ENCODE measurements at regions not wholly inside any gene's neighbourhood (a gene's known extent, or its start where the extent isn't known, plus 50 kb on each side); places are given as distances from the start of the nearest gene placed in this dataset.
"Not testable (repeated sequence)": the region's sequence is repeated elsewhere in the genome, so short reads cannot be mapped to it uniquely, and the experiment has no call there.

- H3K36me3 ChIP-seq (ENCODE audit: insufficient read depth, low read length), result no peaks in the 10 kb centered on the region
- H3K4me2 ChIP-seq (ENCODE audit: low read length), result no peak overlapping the region
- no peak overlapping the region for H3K4me3 ChIP-seq (ENCODE audit: low read depth, low read length, poor library complexity, severe bottlenecking)
- no peaks in the 10 kb centered on the region for H3K27me3 ChIP-seq (ENCODE audit: insufficient read depth, low read length)
- no peaks in the 10 kb centered on the region for H3K9me2 ChIP-seq (ENCODE audit: low read depth, low read length)
- H3K4me1 ChIP-seq (ENCODE audit: insufficient read depth, low read length, severe bottlenecking), result no peaks in the 10 kb centered on the region
- no peak overlapping the region for H3K27ac ChIP-seq (ENCODE audit: low read depth, low read length, poor library complexity, severe bottlenecking)
- TF ChIP-seq EZH2 (IDR thresholded peaks at IDR 0.05; ENCODE audit: borderline replicate concordance, low read length) (no peak), CTCF (IDR thresholded peaks at IDR 0.05; ENCODE audit: low read length) (no peak)
- H3K9me3 ChIP-seq (ENCODE audit: low read length), result no peaks in the 10 kb centered on the region
- no peak overlapping the region for H2AFZ ChIP-seq (ENCODE audit: low read length)
- H4K20me1 ChIP-seq (ENCODE audit: insufficient read depth, low read length), result no peaks in the 10 kb centered on the region
- no peaks in the 10 kb centered on the region for H3K79me2 ChIP-seq (ENCODE audit: insufficient read depth, low read length)
- H3F3A ChIP-seq (ENCODE audit: insufficient read depth, low read length), result no peaks in the 10 kb centered on the region
- no peak overlapping the region for H3K9ac ChIP-seq (ENCODE audit: low read length)
These were observed 115.1 kb upstream of the FAN1 start for GRCh38 chr15:30788595-30788994.

GRCh38 chr15:30791239-30792175 is 112.2 kb upstream of the FAN1 start:
- Histone ChIP-seq H3K4me2 (ENCODE audit: low read length) (no peak overlapping the region), H2AFZ (ENCODE audit: low read length) (no peak overlapping the region), H3K36me3 (ENCODE audit: insufficient read depth, low read length) (no peaks in the 10 kb centered on the region), H3K4me1 (ENCODE audit: insufficient read depth, low read length, severe bottlenecking) (no peaks in the 10 kb centered on the region), H3K4me3 (ENCODE audit: low read depth, low read length, poor library complexity, severe bottlenecking) (no peak overlapping the region), H4K20me1 (ENCODE audit: insufficient read depth, low read length) (no peaks in the 10 kb centered on the region), H3K79me2 (ENCODE audit: insufficient read depth, low read length) (no peaks in the 10 kb centered on the region), H3K27ac (ENCODE audit: low read depth, low read length, poor library complexity, severe bottlenecking) (no peak overlapping the region), H3K27me3 (ENCODE audit: insufficient read depth, low read length) (no peaks in the 10 kb centered on the region), H3F3A (ENCODE audit: insufficient read depth, low read length) (no peaks in the 10 kb centered on the region), H3K9me3 (ENCODE audit: low read length) (no peaks in the 10 kb centered on the region), H3K9me2 (ENCODE audit: low read depth, low read length) (no peaks in the 10 kb centered on the region), H3K9ac (ENCODE audit: low read length) (no peak overlapping the region)
- TF ChIP-seq EZH2 (IDR thresholded peaks at IDR 0.05; ENCODE audit: borderline replicate concordance, low read length) (no peak), CTCF (IDR thresholded peaks at IDR 0.05; ENCODE audit: low read length) (no peak)

- not testable (repeated sequence) for H3K79me2 ChIP-seq (ENCODE audit: insufficient read depth, low read length); H3F3A ChIP-seq (ENCODE audit: insufficient read depth, low read length); H3K27me3 ChIP-seq (ENCODE audit: insufficient read depth, low read length); H3K4me1 ChIP-seq (ENCODE audit: insufficient read depth, low read length, severe bottlenecking); H3K9me3 ChIP-seq (ENCODE audit: low read length); H4K20me1 ChIP-seq (ENCODE audit: insufficient read depth, low read length); H3K4me2 ChIP-seq (ENCODE audit: low read length); H3K9me2 ChIP-seq (ENCODE audit: low read depth, low read length); H3K36me3 ChIP-seq (ENCODE audit: insufficient read depth, low read length); H3K27ac ChIP-seq (ENCODE audit: low read depth, low read length, poor library complexity, severe bottlenecking); H3K9ac ChIP-seq (ENCODE audit: low read length); H2AFZ ChIP-seq (ENCODE audit: low read length); H3K4me3 ChIP-seq (ENCODE audit: low read depth, low read length, poor library complexity, severe bottlenecking)
These were observed 110.9 kb upstream of the FAN1 start for GRCh38 chr15:30792843-30793242.

GRCh38 chr15:30794388-30794787 is 109.3 kb upstream of the FAN1 start:
- H3K36me3 ChIP-seq (ENCODE audit: insufficient read depth, low read length), result no peaks in the 10 kb centered on the region
- H3K9ac ChIP-seq (ENCODE audit: low read length), result no peak overlapping the region
- H3K4me2 ChIP-seq (ENCODE audit: low read length), result no peak overlapping the region
- no peak overlapping the region for H2AFZ ChIP-seq (ENCODE audit: low read length)
- H3K27me3 ChIP-seq (ENCODE audit: insufficient read depth, low read length), result no peaks in the 10 kb centered on the region
- H3K27ac ChIP-seq (ENCODE audit: low read depth, low read length, poor library complexity, severe bottlenecking), result no peak overlapping the region
- TF ChIP-seq CTCF (IDR thresholded peaks at IDR 0.05; ENCODE audit: low read length) (no peak), EZH2 (IDR thresholded peaks at IDR 0.05; ENCODE audit: borderline replicate concordance, low read length) (no peak)
- H3K79me2 ChIP-seq (ENCODE audit: insufficient read depth, low read length), result no peaks in the 10 kb centered on the region
- no peaks in the 10 kb centered on the region for H3K9me3 ChIP-seq (ENCODE audit: low read length)
- no peaks in the 10 kb centered on the region for H3F3A ChIP-seq (ENCODE audit: insufficient read depth, low read length)
- no peaks in the 10 kb centered on the region for H3K4me1 ChIP-seq (ENCODE audit: insufficient read depth, low read length, severe bottlenecking)
- no peaks in the 10 kb centered on the region for H3K9me2 ChIP-seq (ENCODE audit: low read depth, low read length)
- H3K4me3 ChIP-seq (ENCODE audit: low read depth, low read length, poor library complexity, severe bottlenecking), result no peak overlapping the region
- H4K20me1 ChIP-seq (ENCODE audit: insufficient read depth, low read length), result no peaks in the 10 kb centered on the region
